MM.1S (cell line): ENCODE measurements at regions not wholly inside any gene's neighbourhood (a gene's known extent, or its start where the extent isn't known, plus 50 kb on each side); places are given as distances from the start of the nearest gene placed in this dataset.

Experiments used
- EZH2 ChIP-seq: fragments of 300-600 bp; sonication (generic); optimal IDR thresholded peaks from 2 replicates; pipeline ENCODE3; 2017; ENCODE audit warnings: low read depth, mild to moderate bottlenecking, antibody characterized with exemption, low read length, mixed read lengths
- EZH2phosphoT487 ChIP-seq: fragments of 300-600 bp; sonication (generic); IDR thresholded peaks from 2 replicates; pipeline ENCODE4 v1.6.1; 2018; ENCODE audit warnings: antibody characterized with exemption, low read length
- TF ChIP-seq, protein P1 (sequence below): fragments of 300-600 bp; sonication (generic); IDR thresholded peaks from 2 replicates; pipeline ENCODE4 v1.5.1; 2016; ENCODE audit warnings: antibody characterized with exemption, low read length, mixed read lengths

DNA sequence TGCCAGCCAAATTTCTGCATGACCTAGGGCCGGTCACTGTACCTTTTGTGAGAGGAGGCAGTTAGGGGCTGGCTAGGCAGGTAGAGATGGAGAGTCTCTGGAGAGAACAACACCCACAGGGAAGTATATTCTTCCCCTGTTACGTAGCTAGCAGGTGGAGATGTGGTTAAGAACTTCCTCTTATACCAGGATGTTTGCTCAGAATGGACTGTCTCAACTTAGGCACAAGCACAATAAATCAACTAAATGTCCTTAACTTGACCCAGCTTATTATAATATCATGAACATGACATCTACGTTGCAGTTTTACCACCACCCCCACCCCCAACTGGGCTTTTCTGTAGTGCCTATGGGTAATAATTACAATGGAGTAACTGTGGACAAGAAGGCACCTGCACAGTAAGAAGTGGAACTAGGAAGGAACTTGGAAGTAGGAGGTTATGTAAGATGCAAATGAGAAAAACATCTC lies 60.7 kb upstream of the MPEG1 start:
- no peak for TF ChIP-seq EZH2phosphoT487
- TF ChIP-seq, protein P1, sequence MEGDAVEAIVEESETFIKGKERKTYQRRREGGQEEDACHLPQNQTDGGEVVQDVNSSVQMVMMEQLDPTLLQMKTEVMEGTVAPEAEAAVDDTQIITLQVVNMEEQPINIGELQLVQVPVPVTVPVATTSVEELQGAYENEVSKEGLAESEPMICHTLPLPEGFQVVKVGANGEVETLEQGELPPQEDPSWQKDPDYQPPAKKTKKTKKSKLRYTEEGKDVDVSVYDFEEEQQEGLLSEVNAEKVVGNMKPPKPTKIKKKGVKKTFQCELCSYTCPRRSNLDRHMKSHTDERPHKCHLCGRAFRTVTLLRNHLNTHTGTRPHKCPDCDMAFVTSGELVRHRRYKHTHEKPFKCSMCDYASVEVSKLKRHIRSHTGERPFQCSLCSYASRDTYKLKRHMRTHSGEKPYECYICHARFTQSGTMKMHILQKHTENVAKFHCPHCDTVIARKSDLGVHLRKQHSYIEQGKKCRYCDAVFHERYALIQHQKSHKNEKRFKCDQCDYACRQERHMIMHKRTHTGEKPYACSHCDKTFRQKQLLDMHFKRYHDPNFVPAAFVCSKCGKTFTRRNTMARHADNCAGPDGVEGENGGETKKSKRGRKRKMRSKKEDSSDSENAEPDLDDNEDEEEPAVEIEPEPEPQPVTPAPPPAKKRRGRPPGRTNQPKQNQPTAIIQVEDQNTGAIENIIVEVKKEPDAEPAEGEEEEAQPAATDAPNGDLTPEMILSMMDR, result no peak
- TF ChIP-seq EZH2, result no peak
